ENCODE measurements at regions not wholly inside any gene's neighbourhood (a gene's known extent, or its start where the extent isn't known, plus 50 kb on each side); places are given as distances from the start of the nearest gene placed in this dataset.

GRCh38 chr1:51025374-51025773 is 55.3 kb downstream of the CDKN2C start:
- DNase-seq (ENCODE audit: low read depth in 2 of 2) = no peak

DNA sequence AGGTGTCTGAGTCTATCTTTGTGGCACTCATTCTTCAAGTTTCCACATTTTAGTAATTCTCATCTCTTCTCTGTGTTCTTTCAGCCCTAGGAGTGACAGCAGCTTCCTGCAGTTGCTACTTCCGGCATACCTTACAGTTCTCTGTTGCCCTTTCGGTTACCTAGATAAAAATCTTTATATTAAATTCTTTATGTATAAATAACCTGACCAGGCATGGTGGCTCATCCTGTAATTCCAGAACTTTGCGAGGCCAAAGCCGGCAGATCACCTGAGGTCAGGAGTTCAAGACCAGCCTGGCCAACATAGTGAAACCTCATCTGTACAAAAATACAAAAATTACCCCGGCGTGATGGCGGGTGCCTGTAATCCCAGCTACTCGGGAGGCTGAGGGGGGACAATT is 62.9 kb downstream of the CDKN2C start:
- no peak for DNase-seq (ENCODE audit: low read depth in 2 of 2)

GRCh38 chr1:51044199-51044598 is 57.8 kb upstream of the C1orf185 start:
- no peak for DNase-seq (ENCODE audit: low read depth in 2 of 2)

DNA sequence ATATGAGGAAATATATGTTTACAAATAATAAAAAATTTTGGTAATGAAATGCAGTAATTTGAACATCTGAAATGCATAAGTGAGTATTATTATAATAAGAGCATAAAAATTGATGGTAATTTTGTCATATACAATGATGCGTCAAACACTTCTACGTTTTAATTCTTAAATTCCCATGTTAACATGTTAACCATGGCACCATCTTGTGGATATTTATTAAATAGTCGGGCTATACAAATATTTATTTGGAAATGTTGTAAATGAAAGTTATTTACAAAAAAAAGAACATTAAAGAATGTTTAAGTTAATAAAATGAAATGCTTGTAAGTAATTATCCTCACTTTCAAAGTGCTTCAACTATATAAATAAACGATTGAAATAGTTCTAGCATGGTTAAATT is 57.2 kb upstream of the C1orf185 start:
- peak; percentile 14 to 36 for DNase-seq (ENCODE audit: low read depth in 2 of 2)

DNA sequence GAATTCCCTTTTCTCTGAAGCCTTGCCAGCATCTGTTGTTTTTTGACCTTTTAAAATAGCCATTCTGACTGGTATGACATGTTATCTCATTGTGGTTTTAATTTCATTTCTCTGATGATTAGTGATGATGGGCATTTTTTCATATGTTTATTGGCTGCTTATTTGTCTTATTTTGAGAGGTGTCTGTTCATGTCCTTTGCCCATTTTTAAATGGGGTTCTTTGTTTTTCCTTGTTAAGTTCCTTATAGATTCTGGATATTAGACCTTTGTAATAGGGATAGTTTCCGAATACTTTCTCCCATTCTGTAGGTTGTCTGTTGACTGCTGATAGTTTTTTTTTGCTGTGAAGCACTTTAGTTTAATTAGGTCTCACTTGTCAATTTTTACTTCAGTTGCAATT is 54.0 kb upstream of the C1orf185 start:
- no peak for DNase-seq (ENCODE audit: low read depth in 2 of 2)

GRCh38 chr1:51048670-51049069 is 53.4 kb upstream of the C1orf185 start:
- no peak for DNase-seq (ENCODE audit: low read depth in 2 of 2)

Data from lung microvascular endothelial cell (primary cell).